ENCODE measurements at regions not wholly inside any gene's neighbourhood (a gene's known extent, or its start where the extent isn't known, plus 50 kb on each side); places are given as distances from the start of the nearest gene placed in this dataset.

DNA sequence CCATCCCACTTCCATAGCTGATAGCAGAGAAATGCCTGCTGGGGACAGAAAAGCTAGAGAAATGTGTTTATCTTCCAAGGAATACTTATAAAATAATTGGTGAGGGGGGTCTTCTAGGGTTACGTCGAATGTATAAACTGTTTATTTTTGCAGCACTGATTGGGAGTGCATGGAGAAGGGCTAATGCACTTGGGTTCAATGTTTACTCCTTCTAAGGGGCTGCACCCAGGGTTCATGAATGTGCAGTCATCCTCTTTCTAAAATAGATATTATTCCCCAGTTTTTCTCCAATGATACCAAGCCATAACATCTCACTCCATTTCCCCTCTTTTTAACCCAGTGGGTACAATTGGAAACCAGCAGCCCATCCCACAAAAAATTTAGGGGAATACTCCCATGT lies 336.9 kb downstream of the ETS1 start:
- Histone ChIP-seq H3K9me3 (ENCODE audit: low read depth, low read length) (no peaks in the 10 kb centered on the region), H3K27me3 (ENCODE audit: insufficient read depth, low read length) (no peaks in the 10 kb centered on the region), H3K4me3 (ENCODE audit: low read length) (no peak overlapping the region), H3K4me1 (ENCODE audit: insufficient read depth, low read length) (no peaks in the 10 kb centered on the region)

DNA sequence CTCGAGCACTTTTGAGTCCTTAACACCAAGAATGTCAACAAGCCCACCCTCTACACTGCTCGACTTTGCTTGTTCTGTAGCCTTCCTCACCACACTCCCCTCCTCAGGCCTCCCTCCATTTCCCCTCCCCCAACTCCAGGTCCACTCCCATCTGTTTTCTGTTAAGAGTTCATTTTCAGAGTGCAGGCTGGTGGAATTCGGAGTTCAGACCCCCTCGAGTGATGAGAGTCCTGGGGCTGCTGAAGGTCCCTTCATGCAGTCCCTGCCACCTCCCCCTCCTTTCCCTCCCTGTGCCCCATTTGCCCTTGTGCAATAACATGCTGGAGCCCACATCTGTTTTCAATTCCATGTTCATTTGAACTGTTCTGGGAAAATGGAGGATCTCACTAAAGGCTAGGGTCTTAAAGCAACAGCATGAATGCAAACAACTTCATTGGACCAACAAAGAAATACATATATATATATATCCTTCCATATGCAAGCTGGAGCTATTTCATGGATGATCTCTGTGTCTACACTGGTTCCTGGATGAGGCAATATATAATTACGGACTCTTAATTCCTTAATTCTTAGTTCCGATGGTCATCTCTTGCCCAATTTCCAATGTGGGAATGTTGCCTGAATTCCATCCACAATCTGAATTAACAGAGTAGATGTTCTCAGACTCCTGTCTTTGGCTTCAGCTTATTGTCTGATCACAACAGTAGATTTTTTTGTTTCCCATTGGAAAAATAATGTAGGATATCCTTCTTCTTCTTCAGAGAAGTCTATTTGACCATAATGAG lies 340.4 kb downstream of the ETS1 start:
- Histone ChIP-seq H3K4me3 (ENCODE audit: low read length) (no peak overlapping the region), H3K27me3 (ENCODE audit: insufficient read depth, low read length) (no peaks in the 10 kb centered on the region), H3K4me1 (ENCODE audit: insufficient read depth, low read length) (no peaks in the 10 kb centered on the region), H3K9me3 (ENCODE audit: low read depth, low read length) (no peaks in the 10 kb centered on the region)

DNA sequence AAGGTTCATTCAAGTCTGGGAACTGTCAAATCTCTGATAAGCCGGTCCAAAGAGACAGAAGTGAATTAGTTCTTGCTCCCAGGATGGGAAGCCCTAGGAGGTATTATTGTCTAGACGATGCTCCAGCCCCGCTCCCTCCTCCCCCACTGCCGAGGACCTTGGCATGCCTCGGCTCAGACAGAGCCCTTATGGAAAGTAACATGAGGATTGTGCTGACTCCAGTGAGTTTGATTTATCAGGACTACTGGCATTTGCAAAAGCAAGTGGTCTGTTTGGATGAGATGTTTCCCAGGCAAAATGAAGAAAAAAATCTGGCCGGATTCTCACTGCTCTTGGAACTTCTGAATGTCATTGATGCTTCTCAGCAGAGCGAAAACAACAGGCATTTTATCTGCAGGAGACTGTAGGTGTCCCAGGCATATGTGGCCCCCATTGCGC lies 341.0 kb downstream of the ETS1 start:
- Histone ChIP-seq H3K4me1 (ENCODE audit: insufficient read depth, low read length) (no peaks in the 10 kb centered on the region), H3K4me3 (ENCODE audit: low read length) (no peak overlapping the region), H3K27me3 (ENCODE audit: insufficient read depth, low read length) (no peaks in the 10 kb centered on the region), H3K9me3 (ENCODE audit: low read depth, low read length) (no peaks in the 10 kb centered on the region)

DNA sequence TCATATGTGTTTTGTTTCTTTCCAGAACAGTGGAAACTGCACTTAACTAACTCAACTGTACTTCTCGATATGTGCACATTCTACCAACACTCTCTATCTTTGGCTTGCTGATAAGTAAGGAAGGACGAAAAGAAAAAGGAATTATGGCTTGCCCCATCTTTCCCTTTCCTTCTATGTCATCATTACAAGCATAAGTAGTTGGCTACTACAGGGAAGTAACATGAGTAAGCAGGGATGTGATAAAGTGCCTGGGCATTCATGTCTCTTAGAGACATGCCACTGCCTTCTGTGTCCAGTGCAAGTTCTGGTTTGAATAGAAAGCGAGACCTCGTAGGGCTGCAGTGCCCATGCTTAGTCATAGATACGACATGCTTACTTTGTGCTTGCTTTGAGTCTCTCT lies 342.5 kb downstream of the ETS1 start:
- no peaks in the 10 kb centered on the region for H3K27me3 ChIP-seq (ENCODE audit: insufficient read depth, low read length)
- H3K9me3 ChIP-seq (ENCODE audit: low read depth, low read length): no peaks in the 10 kb centered on the region
- no peaks in the 10 kb centered on the region for H3K4me1 ChIP-seq (ENCODE audit: insufficient read depth, low read length)
- no peak overlapping the region for H3K4me3 ChIP-seq (ENCODE audit: low read length)

DNA sequence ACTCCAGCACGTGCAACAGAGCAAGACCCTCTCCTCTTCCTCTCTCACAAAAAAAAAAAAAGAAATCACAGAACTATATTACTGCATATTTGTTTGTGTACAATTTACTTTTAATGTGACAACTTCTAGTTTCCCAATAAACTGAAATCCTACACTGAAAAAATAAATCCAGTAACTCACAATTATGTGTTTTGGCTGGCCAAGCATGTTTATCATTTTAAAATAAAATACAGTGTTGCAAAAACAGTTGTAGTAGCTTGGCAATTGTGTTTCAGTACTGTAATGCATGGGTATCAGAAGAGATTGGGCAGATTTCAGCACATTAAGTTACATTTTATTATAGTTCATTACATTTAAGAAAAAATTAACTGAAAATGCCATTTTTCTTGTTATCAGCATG lies 344.9 kb downstream of the ETS1 start:
- no peak overlapping the region for H3K4me3 ChIP-seq (ENCODE audit: low read length)
- peaks cover 6% of the 10 kb centered on the region for H3K4me1 ChIP-seq (ENCODE audit: insufficient read depth, low read length)
- H3K27me3 ChIP-seq (ENCODE audit: insufficient read depth, low read length): no peaks in the 10 kb centered on the region
- H3K9me3 ChIP-seq (ENCODE audit: low read depth, low read length): no peaks in the 10 kb centered on the region

DNA sequence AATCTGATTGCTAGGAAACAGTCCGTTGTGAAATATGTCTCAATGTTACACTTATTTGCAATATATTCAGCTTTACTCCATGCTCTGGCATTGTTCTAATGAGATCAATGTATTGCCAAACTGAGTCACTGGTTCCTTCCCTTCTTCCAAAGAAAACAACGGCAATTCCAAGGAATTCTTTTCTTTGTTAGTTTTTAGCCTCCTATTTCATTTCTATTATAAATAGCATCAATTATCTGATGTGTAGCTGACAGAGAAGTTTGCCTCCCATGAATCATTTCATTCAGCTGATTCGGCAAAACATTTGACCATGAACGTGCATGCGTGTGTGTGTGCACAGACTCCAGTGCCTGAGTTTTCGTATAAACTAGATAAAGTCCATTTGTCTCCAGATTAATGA lies 346.8 kb downstream of the ETS1 start:
- Histone ChIP-seq H3K27me3 (ENCODE audit: insufficient read depth, low read length) (no peaks in the 10 kb centered on the region), H3K4me3 (ENCODE audit: low read length) (no peak overlapping the region), H3K4me1 (ENCODE audit: insufficient read depth, low read length) (peaks cover 6% of the 10 kb centered on the region), H3K9me3 (ENCODE audit: low read depth, low read length) (no peaks in the 10 kb centered on the region)

DNA sequence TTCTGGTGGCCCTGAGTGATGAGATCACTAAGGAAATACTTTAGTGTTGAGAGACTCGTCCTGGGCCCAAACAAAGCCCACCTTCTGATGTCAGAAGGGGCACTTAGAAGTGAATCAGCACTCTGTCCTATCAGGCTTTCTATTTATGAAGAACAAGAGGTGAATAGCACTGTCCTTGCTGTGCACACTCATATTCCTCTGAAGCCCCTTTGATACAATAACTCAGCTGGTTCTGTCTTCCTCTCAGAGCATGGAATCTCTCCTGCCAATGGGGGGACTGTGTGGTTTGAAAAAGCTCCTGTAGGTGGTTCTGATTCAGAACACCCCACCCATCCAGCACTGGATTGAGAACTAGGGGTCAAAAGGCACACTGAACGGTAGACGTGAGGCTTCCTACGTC lies 348.1 kb downstream of the ETS1 start:
- no peaks in the 10 kb centered on the region for H3K27me3 ChIP-seq (ENCODE audit: insufficient read depth, low read length)

DNA sequence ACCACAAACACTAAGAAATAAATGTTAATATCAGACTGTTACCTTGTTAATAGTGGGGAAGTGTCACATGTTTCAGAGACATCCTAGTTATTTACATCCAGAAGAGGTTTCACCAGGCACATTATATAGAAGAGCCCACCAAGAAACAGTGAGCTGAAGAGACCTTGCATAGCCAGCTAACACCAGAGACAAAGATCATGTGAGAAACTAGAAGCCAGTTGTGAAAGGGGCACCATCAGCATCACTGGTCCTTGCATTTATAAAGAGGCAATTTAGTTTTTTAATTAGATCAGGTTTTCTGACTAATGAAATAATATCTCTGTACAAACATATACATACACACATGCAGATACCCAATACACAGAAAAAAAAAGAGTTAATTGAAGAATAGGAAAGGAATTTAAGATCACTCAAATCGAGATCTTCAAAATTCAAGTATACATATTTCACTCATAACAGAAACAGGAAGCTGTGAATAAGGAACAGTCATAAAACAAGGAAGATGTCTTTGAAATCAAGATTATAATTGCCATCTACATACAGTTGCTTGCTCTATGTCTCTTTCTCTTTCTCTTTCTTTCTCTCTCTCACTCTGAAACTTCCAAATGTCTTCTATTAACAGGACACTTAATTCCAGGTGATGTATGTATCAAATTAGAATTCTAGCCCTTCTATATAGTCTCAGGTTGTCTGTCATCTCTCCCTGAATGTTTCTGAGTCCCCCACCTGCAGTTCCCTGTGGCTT lies 348.7 kb downstream of the ETS1 start:
- Histone ChIP-seq H3K4me3 (ENCODE audit: low read length) (no peak overlapping the region), H3K4me1 (ENCODE audit: insufficient read depth, low read length) (peaks cover 6% of the 10 kb centered on the region), H3K27me3 (ENCODE audit: insufficient read depth, low read length) (no peaks in the 10 kb centered on the region), H3K9me3 (ENCODE audit: low read depth, low read length) (no peaks in the 10 kb centered on the region)

More for the DNA sequence above, 348.1 kb downstream of the ETS1 start:
- no peaks in the 10 kb centered on the region for H3K9me3 ChIP-seq (ENCODE audit: low read depth, low read length)
- peaks cover 6% of the 10 kb centered on the region for H3K4me1 ChIP-seq (ENCODE audit: insufficient read depth, low read length)
- H3K4me3 ChIP-seq (ENCODE audit: low read length): no peak overlapping the region

DNA sequence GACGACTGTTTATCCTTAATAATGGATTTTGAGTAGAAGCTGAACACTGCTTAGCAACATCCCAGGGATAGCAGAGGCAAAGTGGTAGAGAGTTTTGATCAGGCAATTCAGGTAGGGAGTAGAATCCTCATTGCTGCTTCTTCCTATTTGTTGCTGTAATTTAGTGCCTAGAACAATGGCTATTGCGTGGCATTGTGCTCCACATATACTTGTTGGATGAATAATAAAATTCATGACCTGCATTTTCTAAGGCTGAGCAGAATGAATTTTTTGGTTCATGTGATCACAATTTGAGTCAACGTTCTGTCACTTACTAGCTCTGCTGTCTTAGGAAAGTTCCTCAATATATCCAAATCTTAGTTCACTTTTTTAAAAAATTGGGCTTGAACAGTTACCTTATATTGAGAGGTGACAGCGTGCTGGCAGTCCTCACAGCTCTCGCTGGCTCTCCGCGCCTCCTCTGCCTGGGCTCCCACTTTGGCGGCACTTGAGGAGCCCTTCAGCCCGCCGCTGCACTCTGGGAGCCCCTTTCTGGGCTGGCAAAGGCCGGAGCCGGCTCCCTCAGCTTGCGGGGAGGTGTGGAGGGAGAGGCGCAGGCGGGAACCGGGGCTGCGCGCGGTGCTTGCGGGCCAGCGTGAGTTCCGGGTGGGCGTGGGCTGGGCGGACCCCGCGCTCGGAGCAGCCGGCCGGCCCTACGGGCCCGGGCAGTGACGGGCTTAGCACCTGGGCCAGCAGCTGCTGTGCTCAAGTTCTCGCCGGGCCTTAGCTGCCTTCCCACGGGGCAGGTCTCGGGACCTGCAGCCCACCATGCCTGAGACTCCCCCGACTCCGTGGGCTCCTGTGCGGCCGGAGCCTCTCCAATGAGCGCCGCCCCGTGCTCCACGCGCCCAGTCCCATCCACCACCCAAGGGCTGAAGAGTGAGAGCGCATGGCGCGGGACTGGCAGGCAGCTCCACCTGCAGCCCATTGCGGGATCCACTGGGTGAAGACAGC lies 350.6 kb downstream of the ETS1 start:
- H3K9me3 ChIP-seq (ENCODE audit: low read depth, low read length): no peaks in the 10 kb centered on the region
- no peak overlapping the region for H3K4me3 ChIP-seq (ENCODE audit: low read length)
- peaks cover 6% of the 10 kb centered on the region for H3K4me1 ChIP-seq (ENCODE audit: insufficient read depth, low read length)
- no peaks in the 10 kb centered on the region for H3K27me3 ChIP-seq (ENCODE audit: insufficient read depth, low read length)

DNA sequence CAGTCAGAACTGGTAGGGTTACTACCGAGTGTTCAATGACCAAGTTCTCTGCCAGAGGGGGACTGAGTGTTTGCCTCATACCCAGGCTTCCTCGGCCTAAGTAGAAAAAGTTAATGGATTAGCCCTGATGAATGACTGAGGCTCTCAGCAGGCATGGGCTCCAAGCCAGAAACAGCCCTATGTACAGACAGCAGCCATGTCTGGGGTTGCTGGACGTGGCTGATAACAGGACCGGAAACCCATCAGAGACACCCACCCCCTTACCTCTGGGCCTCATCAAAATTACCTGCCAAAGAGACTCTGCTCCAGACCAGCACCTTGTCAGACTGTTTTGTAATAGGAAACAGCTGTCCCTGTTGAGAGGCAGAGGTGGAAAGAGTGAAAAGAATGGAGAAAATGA lies 351.4 kb downstream of the ETS1 start:
- no peak overlapping the region for H3K4me3 ChIP-seq (ENCODE audit: low read length)
- no peaks in the 10 kb centered on the region for H3K27me3 ChIP-seq (ENCODE audit: insufficient read depth, low read length)
- no peaks in the 10 kb centered on the region for H3K9me3 ChIP-seq (ENCODE audit: low read depth, low read length)
- H3K4me1 ChIP-seq (ENCODE audit: insufficient read depth, low read length): peaks cover 6% of the 10 kb centered on the region

DNA sequence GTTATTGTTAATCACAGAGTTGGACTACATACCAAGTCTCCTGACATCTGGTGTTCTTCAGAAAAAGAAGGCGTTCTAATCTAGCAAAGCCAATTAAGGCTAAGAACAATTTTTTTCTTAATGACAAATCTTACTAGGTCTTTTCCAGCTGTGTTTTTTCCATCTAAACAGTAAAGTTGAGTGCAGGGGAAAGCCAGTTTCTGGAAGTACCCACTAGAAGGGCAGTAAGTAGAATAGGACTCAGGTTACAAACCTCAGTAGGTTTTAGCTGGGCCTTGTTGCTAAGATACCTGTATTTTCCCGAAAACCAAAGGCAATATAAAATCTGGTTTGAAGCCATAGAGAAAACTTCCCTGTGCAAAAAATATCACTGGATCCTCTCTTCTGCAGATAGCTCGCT lies 351.9 kb downstream of the ETS1 start:
- H3K9me3 ChIP-seq (ENCODE audit: low read depth, low read length): no peaks in the 10 kb centered on the region
- H3K27me3 ChIP-seq (ENCODE audit: insufficient read depth, low read length): no peaks in the 10 kb centered on the region
- no peak overlapping the region for H3K4me3 ChIP-seq (ENCODE audit: low read length)
- peaks cover 6% of the 10 kb centered on the region for H3K4me1 ChIP-seq (ENCODE audit: insufficient read depth, low read length)

DNA sequence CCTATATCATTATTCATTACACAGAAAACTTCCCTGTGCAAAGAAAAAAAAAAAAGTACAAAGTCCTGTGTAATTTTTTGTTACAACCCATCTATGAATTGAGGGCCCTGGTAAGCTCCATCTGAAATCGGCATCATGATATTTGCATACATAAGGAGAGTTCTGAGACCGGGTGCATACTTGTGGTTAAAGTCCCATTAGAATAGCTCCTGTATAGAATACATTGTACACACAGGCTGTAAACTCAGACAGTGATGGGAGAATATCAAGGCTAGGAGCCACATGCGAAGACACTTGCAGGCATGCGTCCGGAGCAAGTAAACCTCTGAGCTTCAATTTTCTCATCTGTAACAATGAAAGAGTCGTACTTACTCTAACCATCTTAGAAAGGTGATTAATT lies 353.2 kb downstream of the ETS1 start:
- no peaks in the 10 kb centered on the region for H3K9me3 ChIP-seq (ENCODE audit: low read depth, low read length)
- no peaks in the 10 kb centered on the region for H3K27me3 ChIP-seq (ENCODE audit: insufficient read depth, low read length)
- no peak overlapping the region for H3K4me3 ChIP-seq (ENCODE audit: low read length)
- peaks cover 7% of the 10 kb centered on the region for H3K4me1 ChIP-seq (ENCODE audit: insufficient read depth, low read length)

DNA sequence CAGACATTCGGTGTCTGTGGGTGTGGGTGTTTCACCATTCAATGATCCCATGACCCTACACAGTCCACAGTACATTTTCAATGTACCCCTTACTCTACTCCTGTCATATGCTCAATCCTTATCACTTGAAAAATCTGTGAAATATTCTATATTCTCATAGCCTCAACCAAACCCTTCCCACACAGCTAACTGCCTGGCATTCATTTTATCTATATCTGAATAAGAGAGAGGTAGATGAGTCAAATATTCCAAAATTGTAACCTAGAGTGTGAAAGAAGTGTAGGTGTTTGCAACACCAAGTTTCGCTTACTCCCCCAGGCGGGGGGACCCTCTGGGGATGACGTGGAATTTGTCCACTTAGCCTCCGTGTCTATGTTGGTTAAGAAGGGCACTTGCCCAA lies 354.8 kb downstream of the ETS1 start:
- no peak overlapping the region for H3K4me3 ChIP-seq (ENCODE audit: low read length)
- H3K4me1 ChIP-seq (ENCODE audit: insufficient read depth, low read length): peaks cover 12% of the 10 kb centered on the region
- H3K9me3 ChIP-seq (ENCODE audit: low read depth, low read length): no peaks in the 10 kb centered on the region
- H3K27me3 ChIP-seq (ENCODE audit: insufficient read depth, low read length): no peaks in the 10 kb centered on the region

DNA sequence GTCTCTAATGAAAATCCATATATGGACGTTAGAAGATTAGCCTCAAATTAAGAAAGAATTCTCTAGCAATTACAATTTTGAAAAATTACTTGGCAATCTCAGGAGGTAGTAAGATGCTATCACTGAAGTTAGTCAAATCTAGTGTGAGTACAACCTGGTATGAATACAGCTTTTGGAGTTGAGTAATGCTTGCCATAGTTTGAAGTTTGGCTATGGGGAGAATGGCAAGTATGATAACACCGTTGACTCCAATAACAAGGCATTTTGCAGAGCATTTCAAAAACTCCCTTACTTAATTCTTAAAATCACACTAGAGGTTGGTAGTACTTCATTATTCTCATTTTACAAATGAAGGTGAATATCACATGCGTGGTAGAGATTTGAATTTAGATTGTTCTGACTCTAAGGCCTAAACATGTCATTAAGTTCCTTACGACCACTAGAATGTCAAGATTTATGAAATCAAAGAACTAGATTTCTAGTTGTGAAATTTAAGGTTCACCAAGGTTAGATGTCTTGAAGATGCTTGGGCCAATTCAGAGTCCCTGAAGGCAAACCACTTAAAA lies 355.4 kb downstream of the ETS1 start:
- Histone ChIP-seq H3K4me3 (ENCODE audit: low read length) (no peak overlapping the region), H3K4me1 (ENCODE audit: insufficient read depth, low read length) (peaks cover 12% of the 10 kb centered on the region), H3K9me3 (ENCODE audit: low read depth, low read length) (no peaks in the 10 kb centered on the region), H3K27me3 (ENCODE audit: insufficient read depth, low read length) (no peaks in the 10 kb centered on the region)

DNA sequence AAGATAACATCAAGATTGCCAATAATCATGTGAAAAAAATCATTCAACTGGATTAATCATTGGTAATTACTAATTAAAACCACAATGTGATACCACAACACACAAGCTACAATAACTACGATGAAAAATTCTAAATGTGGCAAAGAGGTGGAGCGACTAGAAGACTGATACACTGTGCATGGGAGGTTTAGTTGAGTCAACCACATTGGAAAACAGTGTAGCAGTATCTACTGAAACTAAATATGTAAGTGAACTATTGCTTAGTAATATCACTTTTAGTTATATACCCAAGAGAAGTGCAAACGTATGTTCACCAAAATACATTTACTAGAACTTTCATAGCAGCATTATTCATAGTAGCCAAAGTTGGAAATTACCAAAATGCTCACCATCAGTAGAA lies 359.9 kb downstream of the ETS1 start:
- Histone ChIP-seq H3K4me1 (ENCODE audit: insufficient read depth, low read length) (peaks cover 12% of the 10 kb centered on the region), H3K9me3 (ENCODE audit: low read depth, low read length) (no peaks in the 10 kb centered on the region), H3K27me3 (ENCODE audit: insufficient read depth, low read length) (no peaks in the 10 kb centered on the region), H3K4me3 (ENCODE audit: low read length) (no peak overlapping the region)

Measured in mononuclear cell (primary cell).